Fibroblast of skin of back (primary cell): ENCODE measurements at regions not wholly inside any gene's neighbourhood (a gene's known extent, or its start where the extent isn't known, plus 50 kb on each side); places are given as distances from the start of the nearest gene placed in this dataset.

Experiments
- DNase-seq: peaks from one replicate; pipeline ENCODE4 v3.0.0-alpha.2; 2013

DNA sequence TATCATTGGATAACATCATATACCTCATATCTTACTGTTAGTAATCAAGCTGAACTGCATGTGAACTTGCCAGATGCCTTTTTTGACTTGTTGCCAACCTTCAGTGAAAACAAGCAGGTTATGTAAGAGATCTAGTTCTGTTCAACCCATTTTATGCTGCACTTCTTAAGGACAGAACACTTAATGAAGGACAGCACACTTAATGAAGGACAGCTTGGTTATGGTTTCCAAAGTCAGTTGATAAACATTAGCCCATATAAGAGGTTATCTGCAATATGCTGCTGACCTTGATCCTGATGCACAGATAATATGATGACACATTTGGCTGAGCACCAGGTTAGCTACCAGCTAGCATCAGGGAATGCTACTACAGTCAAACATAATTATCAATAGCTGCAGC, 358.7 kb upstream of the PDGFD start:
- no peak for DNase-seq

DNA sequence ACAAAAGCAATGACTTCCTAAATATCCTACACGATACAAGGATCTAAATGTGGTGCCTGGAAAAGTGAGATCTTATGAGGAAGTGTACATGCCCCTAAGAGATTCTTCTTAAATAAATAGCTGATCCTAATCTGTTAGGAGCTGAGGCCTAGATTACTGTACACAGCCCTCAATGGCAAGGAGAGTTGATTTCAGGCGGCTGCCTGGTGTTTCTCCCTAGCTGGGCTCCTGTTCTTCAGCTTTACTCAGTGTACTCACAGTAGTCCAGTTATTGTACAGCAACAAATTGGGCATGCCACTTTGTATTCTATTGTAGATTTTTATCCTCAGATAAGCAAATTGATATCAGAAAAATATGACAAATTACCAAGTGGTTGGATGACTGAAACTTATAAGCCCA, 358.2 kb upstream of the PDGFD start:
- DNase-seq, result no peak

DNA sequence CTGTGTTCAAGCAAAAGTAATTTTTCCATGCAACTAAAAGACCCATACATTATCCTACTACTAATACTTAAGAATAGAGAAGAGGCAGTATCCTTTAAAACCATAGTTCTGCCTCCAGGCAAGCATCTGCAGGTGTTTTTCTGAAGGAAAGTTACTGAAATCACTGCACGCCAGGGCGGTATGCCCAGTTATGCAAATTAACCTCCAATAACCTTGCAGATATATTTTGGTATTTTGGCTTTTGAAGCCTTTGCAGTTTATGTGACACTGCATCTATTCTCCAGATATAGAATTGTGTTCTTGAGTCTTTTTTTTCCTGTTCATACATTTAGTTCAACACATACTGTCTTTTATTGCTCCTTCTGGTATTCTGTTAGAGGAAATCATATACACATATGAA, 346.2 kb upstream of the PDGFD start:
- DNase-seq, result no peak

DNA sequence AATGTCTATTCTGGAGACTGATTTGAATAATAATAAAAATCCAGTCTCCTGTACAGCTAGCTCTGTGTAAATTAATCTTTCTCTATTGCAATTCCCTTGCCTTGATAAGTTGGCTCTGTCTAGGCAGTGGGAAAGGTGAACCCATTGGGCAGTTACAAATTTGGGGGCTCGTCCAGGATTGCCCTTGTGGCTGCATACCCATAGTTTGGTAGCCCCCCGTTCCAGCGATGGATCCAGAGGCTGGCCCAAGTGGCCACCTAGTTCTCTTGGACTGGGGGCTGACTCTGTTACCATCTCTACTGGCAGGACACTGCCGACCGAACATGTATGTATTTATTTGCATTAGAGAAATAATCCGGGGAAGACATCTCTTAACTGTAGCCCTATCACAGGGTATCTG, 326.2 kb upstream of the PDGFD start:
- DNase-seq, result no peak

DNA sequence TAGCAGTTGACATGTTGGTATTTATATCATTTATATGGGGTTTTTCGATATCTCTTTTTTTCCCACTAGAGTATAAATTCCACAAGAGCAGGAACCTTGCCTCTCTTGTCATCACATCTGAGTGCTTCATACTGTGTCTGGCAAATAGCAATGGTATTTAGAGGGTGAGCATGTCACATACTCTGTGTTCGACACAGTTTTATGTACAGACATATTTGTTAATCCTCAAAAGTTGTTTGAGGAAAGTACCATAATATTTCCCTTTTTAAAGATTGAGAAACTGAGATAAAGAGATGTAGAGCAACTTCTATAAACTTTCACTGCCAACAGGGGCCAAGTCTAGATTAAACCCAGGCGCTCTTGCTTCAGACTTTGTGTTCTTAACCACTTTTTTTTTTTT, 324.6 kb upstream of the PDGFD start:
- no peak for DNase-seq

DNA sequence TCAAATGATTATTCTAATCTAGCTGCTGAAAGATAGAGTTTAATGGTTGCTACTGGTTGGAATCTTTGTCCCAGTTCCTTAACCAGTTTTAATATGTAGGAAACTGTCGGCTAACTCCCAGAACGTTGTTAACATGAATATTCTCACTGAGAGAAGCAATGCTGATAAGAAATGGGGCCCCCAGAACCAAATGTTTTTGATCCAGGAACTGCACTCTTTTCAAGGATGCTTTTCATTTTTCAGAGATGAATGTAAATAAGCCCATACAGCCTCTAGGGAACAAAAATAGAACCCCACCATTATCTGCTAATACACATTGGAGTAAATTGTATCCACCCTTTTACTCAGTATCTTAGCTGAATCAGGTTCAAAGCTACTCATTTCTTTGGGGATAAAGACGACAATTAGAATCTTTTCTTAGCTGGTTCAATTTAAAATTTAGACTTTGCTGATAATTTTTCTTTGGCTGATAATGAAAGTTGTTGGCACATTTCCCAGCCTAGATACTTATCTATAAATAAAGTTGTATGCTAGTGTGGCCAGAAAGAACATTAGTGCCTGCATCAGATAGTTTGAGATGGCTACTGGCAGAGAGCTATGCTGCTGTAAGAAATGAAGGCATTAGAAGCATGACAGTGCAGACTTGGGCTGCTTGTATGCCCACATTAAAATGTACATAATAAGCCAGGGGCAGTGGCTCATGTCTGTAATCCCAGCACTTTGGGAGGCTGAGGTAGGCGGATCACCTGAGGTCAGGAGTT, 323.3 kb upstream of the PDGFD start:
- peak; percentile 4 for DNase-seq

DNA sequence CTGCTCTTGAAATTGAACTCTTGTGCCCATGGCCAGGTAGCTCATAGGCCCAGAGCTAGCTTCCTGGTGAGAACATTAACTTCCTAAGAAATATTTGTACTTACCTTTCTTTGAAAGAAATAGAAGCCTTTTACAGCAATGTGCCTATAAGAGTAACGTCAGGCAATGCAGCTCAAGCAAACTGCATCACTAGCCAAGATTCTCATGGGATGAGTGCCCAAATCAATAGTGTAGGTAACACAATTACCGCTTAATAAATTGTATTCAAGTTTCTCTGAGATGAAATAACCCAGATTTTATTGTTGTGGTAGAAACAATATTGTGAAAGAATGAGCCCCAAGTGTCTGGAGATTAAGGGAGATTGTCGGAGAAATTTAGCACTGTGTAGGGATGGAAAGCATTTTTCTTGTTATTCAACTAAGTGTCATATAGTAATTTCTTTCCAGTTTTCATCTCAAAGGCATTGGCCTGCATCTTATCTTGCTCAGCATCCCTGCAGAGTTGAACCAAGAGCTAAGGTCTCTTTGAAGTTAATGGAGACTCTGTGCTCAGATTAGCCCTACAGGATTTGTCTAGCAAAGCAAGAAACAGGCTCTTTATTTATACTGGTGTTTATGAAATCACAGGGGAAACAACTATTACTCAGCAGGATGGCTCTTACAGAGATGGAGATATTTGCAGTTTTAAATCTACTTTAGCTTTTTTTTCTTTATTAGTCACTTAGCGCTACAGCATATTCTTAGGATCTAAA, 321.0 kb upstream of the PDGFD start:
- no peak for DNase-seq

DNA sequence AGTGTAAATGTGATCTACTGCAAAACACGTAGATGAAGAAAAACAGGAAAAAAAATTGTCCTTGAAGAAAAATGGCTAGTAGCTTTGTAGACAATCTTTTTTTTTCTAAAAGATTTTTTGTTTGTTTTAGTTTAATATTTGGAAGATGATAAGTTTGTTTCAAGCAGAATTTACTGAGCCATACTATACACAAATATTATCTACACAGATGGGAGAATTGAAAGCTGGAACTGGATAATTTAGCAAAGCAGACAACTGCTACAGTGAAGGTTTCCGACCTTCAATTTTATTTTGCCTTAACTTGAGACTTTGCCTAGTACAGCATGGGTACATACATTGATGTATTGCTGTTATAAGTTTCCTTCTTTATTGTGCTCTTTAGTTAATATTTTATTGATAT, 313.0 kb upstream of the PDGFD start:
- no peak for DNase-seq

DNA sequence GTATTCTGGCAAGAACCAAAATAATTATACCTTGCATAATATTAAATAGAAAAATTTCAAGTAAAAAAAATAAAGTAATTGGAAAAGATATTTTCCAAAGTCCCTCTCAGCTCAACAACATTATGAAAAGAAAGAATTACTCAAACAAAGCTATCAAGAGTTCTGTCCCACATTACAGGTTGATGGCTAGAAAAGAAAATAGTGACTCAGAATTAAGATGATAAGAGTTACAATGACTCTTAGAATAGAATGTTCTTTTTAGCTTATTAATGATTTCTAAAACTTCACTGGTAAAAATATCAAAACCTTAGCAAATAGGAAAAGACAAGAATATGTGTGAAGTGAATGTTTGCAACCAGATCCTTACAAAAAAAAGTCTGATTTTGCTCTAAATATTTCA, 312.5 kb upstream of the PDGFD start:
- no peak for DNase-seq

DNA sequence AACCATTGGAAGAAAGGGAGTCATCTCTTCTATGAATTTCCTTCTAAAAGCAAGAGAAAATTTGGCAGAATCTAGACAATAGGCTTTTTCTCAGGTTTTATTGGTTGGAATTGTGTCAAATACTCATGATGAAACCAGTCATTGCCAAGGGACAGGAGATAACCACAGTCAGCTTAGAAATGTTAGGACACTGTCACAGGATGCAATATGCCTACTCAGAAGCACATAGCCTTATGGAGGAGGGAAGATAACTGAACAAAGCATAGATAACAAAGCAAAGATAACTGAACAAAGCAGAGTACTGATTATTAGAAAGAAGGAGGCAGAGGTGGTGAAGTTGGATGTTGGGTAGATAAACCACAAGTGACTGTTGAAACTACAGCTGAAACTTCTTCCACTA, 303.5 kb upstream of the PDGFD start:
- DNase-seq, result peak; percentile 44

DNA sequence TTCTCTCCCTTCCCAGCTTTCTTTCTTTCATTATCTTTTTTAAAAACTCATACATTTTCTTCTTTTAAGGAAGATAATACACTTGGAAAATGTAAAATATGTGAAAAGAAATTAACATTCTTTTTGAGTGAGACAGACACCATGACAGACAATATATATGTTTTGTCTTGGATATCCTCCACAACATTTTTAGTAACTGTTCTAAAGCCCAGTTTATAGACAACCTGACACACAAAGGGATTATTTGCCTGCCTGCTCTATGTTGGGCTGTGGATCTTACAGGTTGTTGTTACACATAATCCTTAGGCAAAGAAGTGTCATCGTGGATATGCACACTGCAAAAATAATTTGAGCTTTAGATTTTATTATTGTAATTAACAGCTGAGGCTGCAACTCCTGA, 301.4 kb upstream of the PDGFD start:
- peak; percentile 30 for DNase-seq

DNA sequence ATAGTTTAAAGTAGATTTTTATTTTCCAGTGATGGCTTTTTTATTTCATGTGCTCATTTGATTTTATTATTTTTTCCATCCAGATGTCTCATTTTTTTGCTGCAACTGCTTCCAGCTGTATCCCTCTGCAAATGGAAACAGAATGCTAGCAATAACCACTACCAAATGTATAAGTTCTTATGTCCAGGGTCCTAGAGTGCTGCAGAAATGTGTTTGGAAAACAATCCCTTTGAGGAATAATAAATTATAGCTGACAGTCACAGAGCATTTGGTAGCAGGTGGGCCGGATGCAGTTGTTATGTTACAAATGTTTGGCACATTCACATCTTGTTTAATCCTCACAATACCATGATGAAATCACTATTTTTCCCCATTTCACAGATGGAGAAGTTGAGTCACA, 300.7 kb upstream of the PDGFD start:
- DNase-seq, result no peak

DNA sequence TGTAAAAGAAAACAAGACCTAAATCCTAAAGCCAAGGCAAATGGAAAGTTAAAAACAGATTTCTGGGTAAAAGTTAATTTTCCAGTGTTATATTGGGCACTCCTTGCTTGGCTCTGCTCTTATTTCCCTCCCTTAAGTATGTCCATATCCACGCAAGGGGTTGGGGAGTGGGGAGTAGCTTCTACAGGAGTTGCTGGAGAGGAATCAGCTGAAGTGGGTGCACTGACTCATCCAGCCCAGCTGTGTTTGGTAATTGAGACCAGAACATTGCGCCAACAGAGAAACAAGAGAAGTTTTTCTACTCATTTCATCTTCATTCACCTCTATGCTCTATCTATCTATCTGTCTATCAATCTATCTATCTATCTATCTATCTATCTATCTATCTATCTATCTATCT, 298.4 kb upstream of the PDGFD start:
- DNase-seq, result peak; percentile 45

DNA sequence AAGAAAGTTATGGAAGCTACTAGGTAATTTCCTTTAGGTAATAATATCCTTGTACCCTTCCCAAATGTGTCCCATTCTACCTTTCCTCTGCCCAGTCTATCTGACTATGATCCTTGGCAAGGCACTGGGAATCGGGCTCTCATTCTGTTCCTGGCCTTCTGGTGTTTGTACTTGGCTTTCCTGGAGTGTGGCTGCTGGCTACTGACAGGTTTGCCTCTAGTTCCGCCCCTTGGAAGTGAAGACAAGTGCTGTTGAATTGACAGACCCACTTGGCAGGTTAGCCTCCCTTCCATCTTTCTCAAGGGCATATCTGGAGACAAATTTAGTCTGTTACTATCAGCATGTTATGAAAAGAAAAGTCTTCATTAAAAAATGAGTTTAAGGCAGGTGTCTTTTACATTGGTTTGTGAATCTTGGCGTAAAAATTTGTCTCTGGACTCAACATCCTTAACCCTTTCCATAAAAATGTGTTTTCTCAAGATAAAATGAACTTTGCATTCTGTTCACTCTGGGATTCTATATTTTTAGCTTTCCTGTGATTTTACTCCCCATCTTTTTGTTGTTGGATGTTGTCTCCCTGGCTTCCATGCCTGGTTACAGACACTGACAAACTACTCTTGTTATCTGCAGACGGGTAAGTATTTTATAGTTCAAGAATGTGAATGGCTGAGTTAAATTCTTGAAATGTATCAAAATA, 287.4 kb upstream of the PDGFD start:
- no peak for DNase-seq

DNA sequence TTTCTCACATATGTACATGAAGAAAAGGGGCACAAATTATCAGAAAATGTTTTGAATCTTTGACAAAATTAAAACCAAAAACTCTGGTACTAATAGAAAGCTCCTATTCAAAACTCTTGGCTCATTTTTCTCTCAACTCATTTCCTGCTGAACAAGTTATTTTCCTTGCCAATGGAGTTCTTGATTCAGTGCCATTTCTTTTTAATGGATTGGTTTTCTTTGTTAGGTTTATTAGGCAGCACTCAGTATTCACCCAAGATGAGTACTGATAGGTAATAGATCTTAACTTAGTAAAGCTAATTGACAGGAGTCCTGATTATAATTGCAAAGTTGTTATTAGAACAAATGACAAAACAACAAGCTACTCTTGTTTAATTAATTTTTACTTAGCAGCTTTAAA, 279.4 kb upstream of the PDGFD start:
- DNase-seq, result no peak

DNA sequence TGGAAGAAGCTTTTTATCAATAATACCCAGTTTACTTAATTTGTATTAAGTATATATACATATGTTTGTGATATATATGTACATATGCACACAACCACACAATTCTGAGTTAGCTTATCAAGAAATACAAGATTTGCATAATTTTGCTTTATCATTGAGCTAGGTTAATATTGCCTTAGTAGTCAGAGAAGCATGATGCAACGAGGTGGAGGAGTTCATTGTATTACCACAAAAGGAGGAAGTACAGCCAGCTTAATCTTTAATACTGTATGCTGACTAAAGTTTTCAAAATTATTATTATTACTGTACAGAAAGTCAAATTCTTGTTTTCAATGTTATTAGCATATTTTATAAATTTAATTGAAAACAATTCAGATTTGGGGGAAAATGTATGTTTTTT, 278.4 kb upstream of the PDGFD start:
- DNase-seq, result no peak

DNA sequence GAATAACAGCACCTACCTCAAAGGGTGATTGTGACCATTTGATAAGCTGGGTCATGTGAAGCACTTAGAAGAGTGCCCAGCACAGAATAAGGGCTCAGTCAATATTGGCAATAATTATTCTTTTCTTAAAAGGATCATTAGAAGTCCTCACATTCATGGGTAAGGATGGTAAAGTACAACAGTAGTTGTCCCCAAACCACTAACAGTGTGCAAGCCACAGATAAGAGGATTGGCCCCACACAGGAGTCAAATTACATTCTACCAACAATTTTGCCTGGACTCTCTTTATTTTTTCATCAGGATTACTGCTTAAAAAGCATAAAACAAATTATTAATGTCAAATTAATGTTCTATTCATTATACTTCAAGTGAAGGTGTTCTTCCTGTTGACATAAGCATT, 271.5 kb upstream of the PDGFD start:
- DNase-seq, result no peak

DNA sequence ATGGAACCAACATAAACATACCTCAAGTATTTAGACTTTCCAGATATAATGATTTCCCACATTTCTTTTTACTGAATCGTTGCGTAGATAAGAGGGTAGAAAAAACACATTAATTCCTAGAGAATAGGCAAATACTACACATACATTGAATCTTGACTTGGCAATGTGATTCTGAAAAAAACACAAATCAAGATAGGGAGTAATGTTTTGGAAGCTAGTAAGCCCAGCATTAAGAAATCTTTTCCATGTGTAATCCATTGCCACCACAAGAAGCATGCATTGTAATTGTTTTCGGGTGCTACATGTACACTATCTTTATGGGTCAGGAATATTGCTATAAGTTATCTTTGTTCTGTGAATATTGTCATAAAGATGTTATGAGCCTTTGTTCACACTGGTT, 269.8 kb upstream of the PDGFD start:
- DNase-seq, result no peak

DNA sequence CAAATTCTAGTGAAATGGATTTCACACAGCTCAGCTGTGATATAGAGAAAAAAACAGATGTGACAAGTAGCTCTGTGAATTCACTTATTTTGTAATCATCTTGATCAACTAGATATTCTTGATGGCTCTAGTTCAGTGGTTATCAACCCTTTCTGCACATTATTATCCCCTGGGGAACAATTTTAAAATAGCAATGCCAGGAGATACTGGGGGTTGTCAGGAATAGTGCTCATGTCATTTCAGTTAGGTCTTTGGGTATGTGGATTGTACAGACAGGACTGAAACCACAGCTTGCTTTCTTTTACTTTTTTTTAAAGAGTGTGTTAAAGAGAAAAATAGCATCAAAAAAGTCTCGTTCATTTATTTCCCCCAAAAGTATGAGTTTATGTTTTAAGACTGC, 269.0 kb upstream of the PDGFD start:
- no peak for DNase-seq

DNA sequence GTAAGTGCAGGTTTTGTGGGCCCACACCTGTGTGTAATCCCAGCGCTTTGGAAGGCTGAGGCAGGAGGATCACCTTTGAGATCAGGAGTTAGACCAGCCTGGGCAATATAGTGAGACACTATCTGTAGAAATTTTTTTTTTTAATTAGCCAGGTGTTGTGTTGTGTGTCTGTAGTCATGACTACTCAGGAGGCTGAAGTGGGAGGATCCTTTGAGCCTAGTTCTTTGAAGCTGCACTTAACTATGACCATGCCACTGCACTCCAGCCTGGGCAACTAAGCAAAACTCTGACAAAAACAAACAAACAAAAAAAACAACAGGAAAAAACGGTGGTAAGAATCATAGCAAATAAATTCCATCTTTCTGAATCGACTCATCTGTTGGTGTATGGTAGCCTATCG, 268.6 kb upstream of the PDGFD start:
- no peak for DNase-seq

DNA sequence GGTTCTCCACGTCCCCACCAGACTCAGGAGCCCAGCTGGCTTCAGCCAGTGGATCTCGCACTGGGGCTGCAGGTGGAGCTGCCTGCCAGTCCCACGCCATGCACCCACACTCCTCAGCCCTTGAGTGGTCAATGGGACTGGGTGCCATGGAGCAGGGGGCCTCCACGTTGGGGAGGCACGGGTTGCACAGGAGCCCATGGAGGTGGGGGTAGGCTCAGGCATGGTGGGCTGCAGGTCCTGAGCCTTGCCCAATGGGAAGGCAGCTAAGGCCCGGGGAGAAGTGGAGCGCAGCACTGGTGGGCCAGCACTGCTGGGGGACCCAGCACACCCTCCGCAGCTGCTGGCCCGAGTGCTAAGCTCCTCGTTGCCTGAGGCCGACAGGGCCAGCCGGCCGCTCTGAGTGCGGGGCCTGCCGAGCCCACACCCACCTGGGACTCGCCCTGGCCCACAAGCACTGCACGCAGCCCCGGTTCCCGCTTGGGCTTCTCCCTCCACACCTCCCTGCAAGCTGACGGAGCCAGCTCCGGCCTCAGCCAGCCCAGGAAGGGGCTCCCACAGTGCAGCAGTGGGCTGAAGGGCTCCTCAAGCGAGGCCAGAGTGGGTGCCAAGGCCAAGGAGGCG, 258.5 kb upstream of the PDGFD start:
- DNase-seq, result no peak

DNA sequence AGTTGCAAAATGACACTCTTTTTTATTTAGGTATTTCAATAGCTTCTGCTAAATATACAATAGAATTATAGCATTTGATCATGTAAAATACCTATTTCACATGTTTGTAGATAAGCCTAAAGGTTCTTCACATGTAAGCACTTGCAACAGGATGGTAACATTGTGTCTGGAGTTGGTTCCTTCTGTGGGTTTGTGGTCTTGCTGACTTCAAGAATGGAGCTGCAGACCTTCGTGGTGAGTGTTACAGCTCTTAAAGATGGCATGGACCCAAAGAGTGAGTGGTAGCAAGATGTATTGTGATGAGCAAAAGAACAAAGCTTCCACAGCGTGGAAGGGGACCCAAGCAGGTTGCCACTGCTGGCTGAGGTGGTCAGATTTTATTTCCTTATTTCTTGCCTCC, 246.4 kb upstream of the PDGFD start:
- no peak for DNase-seq

DNA sequence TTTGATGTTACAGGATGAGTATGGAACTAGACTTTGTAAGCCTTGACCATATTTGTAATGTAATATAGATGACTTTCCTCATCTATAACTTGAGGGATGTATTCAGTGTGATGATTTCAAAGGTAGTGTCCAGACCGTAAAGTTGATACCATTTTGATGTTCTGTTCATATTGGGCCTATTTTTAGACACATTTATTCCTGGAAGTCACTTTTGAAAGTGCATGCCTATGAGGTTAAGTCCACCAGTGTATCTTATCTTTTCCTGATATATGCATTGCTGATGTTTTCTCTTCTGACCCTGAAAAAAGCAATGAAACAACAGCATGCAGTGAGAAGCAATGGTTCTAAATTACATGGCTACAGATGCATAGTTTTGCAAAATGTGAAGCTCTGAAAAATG, 244.7 kb upstream of the PDGFD start:
- no peak for DNase-seq

DNA sequence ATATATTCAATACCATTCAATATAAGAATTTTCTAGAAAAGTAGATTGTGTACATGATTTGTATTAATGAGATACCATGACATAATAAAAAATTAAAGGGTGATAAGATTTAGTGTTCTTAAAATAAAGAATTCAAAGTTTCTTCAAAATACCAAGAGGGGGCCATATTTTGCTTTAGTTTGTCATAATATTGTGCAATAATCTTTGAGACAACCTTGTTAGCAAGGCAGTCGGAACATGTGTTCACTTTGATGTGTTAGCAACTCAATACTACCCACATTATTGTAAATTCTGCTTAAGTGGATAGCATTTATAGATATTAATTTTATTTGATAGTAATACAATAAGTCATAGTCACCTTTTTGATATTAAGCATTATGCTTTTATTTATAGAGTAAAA, 241.3 kb upstream of the PDGFD start:
- DNase-seq, result no peak
